Activated CD4-positive, alpha-beta T cell treated with anti-CD3 and anti-CD28 coated beads, Interleukin-2, amount 10 ng/mL, durations not matched to agents 24 days and 14 days (primary cell): ENCODE measurements at regions not wholly inside any gene's neighbourhood (a gene's known extent, or its start where the extent isn't known, plus 50 kb on each side); places are given as distances from the start of the nearest gene placed in this dataset.

Experiments used
- DNase-seq: peaks from one replicate; pipeline ENCODE4 v3.0.0; 2022
- H3K27ac Mint-ChIP-seq: one replicate; pipeline ENCODE4 v1.8.0; 2022; ENCODE audit warnings: mild to moderate bottlenecking, mixed read lengths
- H3K27me3 Mint-ChIP-seq: one replicate; pipeline ENCODE4 v1.8.0; 2022; ENCODE audit warnings: mixed read lengths
- H3K36me3 Mint-ChIP-seq: one replicate; pipeline ENCODE4 v1.8.0; 2022; ENCODE audit warnings: low read depth, mild to moderate bottlenecking, mixed read lengths
- H3K4me1 Mint-ChIP-seq: one replicate; pipeline ENCODE4 v1.8.0; 2021; ENCODE audit warnings: mixed read lengths
- H3K4me3 Mint-ChIP-seq: one replicate; pipeline ENCODE4 v1.8.0; 2022; ENCODE audit warnings: mild to moderate bottlenecking, moderate library complexity, mixed read lengths
- H3K9me3 Mint-ChIP-seq: one replicate; pipeline ENCODE4 v1.8.0; 2021; ENCODE audit warnings: mixed read lengths
- intact Hi-C: fragments of 100-400 bp; cut with micrococcal nuclease; formaldehyde crosslinking; loops from one replicate; pipeline ENCODE4 v1.15.1; 2023

DNA sequence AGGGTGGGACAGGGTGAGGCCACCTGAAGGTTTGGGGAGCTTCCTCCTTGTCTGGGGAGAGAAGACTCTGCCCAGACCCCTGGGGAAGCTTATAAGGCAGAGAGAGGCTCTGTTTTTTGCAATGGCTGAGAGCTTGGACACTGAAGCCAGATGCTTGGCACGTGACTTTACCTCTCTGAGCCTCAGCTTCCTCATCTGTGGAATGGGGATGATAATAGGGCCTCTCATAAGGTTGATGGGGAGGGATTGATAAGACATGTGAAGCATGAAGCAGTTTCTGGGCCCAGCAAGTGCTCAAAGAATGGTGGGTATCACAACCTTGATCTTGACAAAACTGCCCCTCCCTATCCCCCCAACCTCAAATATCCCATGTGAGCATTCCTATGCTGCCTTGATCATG lies 195.4 kb upstream of the LHX5 start:
- intact Hi-C loops: no loop called here
- DNase-seq: no peak
- H3K27me3 Mint-ChIP-seq: peaks cover 19% of the 10 kb centered on the region
- H3K4me1 Mint-ChIP-seq: no peaks in the 10 kb centered on the region
- no peaks in the 10 kb centered on the region for H3K9me3 Mint-ChIP-seq
- H3K36me3 Mint-ChIP-seq: no peaks in the 10 kb centered on the region
- no peak overlapping the region for H3K27ac Mint-ChIP-seq
- no peak overlapping the region for H3K4me3 Mint-ChIP-seq

DNA sequence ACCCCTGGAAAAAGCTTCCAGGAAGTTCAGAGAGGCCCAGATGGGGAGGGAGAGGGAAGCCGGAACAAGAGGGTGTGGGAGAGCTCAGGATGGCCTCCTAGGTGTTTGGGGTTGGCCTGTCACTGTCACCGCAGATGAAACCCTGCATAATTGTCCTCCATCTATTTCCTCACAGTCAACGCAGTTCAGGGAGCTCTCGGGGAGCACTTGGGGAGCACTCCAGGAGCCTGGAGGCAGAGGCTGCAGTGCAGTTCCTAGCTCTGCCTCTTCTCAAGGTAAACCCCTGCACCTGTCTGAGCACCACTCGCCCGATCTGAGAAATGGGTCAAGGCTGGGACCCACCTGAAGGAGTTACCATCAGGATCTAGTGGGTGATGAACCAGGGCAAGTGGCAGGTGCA lies 194.6 kb upstream of the LHX5 start:
- H3K27ac Mint-ChIP-seq: no peak overlapping the region
- no peak overlapping the region for H3K4me3 Mint-ChIP-seq
- intact Hi-C loops: no loop called here
- no peaks in the 10 kb centered on the region for H3K9me3 Mint-ChIP-seq
- peaks cover 16% of the 10 kb centered on the region for H3K27me3 Mint-ChIP-seq
- no peak for DNase-seq
- H3K4me1 Mint-ChIP-seq: no peaks in the 10 kb centered on the region
- H3K36me3 Mint-ChIP-seq: no peaks in the 10 kb centered on the region

DNA sequence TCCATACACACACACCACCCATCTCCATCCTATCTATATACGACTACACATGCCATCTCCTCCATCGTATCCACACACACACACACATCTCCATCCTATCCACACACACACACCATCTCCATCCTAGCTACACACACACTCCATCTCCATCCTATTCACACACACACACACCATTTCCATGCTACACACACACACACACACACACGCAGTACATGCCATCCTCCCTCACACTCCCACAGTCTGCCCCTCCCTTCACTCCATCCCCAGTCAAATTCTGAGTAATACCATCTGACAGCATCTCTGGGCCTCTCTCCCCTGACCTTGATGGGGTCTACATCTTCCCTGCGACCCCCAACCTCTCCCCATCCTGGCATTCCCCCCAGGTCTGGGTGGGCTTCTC lies 193.8 kb upstream of the LHX5 start:
- Mint-ChIP-seq H3K27ac (no peak overlapping the region), H3K27me3 (peaks cover 13% of the 10 kb centered on the region), H3K36me3 (no peaks in the 10 kb centered on the region), H3K9me3 (no peaks in the 10 kb centered on the region), H3K4me1 (no peaks in the 10 kb centered on the region), H3K4me3 (no peak overlapping the region)
- no peak for DNase-seq
- intact Hi-C loops: no loop called here

DNA sequence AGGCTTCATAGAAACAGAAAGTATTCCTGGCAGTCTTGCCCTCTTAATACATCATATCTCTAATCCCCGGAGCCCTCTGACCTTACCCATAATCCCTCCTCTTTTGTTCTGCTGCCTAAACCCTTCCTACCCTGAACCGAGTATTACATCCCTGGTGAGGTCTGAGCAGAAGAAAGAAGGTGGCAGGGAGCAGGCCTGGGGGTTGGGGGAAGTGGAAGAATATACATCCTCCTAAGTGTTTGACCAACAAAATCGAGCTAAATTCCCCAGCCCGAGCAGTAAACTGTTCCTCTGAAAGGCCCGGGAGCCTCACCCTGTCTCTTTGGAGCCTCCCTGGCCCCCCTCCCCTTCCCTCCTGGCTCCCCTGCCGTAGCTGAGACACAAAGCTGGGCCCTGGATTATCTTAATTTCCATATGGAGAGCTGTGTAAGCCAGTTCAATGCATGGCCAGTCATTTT lies 192.6 kb upstream of the LHX5 start:
- intact Hi-C loops: no loop called here
- H3K4me1 Mint-ChIP-seq: no peaks in the 10 kb centered on the region
- H3K4me3 Mint-ChIP-seq: no peak overlapping the region
- H3K27me3 Mint-ChIP-seq: peaks cover 3% of the 10 kb centered on the region
- H3K9me3 Mint-ChIP-seq: no peaks in the 10 kb centered on the region
- DNase-seq: no peak
- no peaks in the 10 kb centered on the region for H3K36me3 Mint-ChIP-seq
- H3K27ac Mint-ChIP-seq: no peak overlapping the region

DNA sequence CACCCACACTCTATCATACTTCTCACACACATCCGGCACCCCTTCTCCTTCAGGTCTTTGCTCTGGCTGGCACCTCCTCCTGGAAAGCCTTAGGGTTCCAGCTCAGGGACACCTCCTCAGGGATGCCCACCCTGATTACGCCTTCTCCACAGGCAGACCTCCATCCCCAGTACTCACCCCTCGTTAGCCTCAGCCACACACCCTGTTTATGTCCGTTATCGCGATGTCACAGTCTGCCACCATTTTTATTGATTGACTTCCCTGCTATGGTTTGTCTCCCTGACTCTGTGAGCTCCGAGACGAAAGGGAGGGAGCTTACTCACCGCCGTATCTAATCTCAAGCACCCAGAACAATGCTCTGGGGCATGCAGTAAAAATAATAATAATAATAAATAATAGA lies 191.7 kb upstream of the LHX5 start:
- intact Hi-C loops: no loop called here
- Mint-ChIP-seq H3K4me1 (no peaks in the 10 kb centered on the region), H3K9me3 (no peaks in the 10 kb centered on the region), H3K27ac (no peak overlapping the region), H3K36me3 (no peaks in the 10 kb centered on the region), H3K4me3 (no peak overlapping the region), H3K27me3 (peaks cover 3% of the 10 kb centered on the region)
- DNase-seq: no peak

DNA sequence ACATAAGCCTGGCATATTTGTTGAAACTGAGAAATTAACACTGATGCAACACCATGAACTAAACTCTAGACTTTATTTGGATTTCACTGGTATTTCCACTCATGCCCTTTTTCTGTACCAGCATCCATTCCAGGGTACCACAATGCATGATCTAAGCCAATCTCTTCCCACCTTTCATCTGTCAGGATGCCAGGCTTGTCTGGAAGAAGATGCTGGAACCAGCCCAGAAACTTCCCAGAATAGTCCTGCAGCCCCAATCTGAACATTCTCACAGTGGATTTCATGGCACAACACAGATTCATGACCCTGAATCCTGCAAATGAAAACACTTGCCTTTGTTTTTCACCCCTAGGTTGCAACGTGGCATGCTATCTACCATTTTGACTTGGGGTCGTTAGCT lies 189.3 kb upstream of the LHX5 start:
- intact Hi-C loops: no loop called here
- no peaks in the 10 kb centered on the region for H3K36me3 Mint-ChIP-seq
- no peak overlapping the region for H3K27ac Mint-ChIP-seq
- H3K4me1 Mint-ChIP-seq: no peaks in the 10 kb centered on the region
- no peak for DNase-seq
- H3K4me3 Mint-ChIP-seq: no peak overlapping the region
- no peaks in the 10 kb centered on the region for H3K9me3 Mint-ChIP-seq
- no peaks in the 10 kb centered on the region for H3K27me3 Mint-ChIP-seq

DNA sequence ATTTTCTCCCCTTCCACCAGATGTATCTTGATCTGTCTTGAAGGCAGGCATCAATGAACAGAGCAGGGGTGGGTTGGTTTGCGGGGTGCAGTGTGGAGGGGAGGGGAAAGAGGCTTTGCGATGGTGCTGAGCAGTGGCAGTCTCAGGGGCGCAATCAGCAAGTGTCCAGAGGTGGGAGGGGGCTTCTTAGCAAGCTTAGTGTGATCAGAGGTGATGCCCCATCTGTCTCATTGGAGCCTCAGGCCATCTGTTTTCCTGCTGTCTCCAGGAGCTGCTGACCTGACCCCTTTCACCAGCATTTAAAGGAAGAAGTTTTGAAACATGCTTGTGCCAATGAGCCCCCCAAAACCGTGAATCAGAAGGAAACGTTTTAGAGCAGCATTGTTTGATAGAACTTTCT lies 187.7 kb upstream of the LHX5 start:
- Mint-ChIP-seq H3K4me1 (no peaks in the 10 kb centered on the region), H3K36me3 (no peaks in the 10 kb centered on the region), H3K27ac (no peak overlapping the region), H3K9me3 (no peaks in the 10 kb centered on the region), H3K4me3 (no peak overlapping the region), H3K27me3 (no peaks in the 10 kb centered on the region)
- DNase-seq: no peak
- intact Hi-C loops: no loop called here

DNA sequence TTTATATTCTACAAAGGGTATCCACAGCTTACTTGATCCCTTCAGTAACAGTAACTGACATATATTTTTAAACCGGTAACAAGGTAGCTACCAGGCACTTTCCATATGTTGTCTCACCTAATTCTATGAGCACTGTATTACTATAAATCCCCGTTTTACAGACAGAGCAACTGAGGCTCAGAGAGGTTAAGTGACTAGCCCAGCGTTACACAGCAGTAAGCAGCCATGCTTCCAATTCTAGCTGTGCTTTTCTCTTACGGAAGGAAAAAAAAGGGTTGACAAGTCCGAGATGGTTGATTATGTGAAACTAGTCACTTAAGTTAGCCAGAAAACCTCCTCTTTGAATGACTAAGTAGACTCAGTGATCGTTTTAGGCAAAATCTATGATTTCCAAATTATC lies 187.3 kb upstream of the LHX5 start:
- no peak for DNase-seq
- Mint-ChIP-seq H3K36me3 (no peaks in the 10 kb centered on the region), H3K4me3 (no peak overlapping the region), H3K4me1 (no peaks in the 10 kb centered on the region), H3K27ac (no peak overlapping the region), H3K9me3 (no peaks in the 10 kb centered on the region), H3K27me3 (no peaks in the 10 kb centered on the region)
- intact Hi-C loops: no loop called here

DNA sequence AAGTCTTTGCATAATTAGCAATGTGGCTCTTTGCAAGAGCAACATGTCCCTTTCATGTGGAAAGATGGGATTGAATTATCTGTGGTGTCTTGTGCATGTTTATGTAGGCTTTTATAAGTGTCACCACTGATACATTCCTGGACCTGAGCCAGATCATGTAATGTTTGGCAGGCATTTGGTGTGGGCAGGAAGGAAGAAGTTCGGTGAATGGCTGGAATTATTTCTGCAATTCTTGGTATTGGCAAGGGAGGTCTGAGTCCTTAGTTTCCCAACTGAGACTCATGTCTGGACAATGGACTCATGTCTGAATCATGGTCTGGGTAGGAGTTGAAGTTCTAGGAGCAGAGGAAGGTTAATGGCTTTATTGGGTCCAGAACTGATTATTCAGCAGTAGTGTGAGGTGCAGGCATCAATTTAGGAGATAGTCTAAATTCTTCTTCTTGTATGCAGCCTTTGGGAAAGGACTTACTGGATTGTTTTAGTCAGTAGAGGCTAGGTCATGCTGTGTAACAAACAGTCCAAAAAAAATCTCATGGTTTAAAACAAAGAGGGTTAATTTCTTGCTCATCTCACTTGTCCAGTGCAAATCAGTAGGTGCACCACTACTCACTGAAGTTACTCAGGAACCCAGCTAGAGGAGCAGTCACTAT lies 186.5 kb upstream of the LHX5 start:
- H3K27ac Mint-ChIP-seq: no peak overlapping the region
- DNase-seq: no peak
- no peaks in the 10 kb centered on the region for H3K36me3 Mint-ChIP-seq
- no peaks in the 10 kb centered on the region for H3K4me1 Mint-ChIP-seq
- no peak overlapping the region for H3K4me3 Mint-ChIP-seq
- peaks cover 4% of the 10 kb centered on the region for H3K9me3 Mint-ChIP-seq
- no peaks in the 10 kb centered on the region for H3K27me3 Mint-ChIP-seq
- intact Hi-C loops: no loop called here

DNA sequence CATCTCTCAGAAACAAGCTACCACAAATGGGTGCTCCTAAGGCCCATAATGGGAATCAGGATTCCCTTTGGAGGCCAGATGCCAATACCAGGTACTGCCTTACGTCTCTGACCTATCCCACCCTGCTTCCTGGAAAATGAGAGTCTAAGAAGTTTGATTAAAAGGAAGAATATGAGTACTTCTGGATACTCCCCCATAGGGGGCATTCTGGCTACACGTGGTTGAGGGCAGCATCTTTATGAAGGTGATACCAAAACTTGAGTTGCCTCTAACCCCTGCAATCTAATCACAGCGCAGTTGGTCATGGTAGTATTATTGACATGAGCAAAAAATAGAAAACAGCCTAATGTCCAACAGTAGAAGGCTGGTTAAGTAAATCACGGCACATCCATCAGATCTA lies 184.2 kb upstream of the LHX5 start:
- Mint-ChIP-seq H3K9me3 (peaks cover 4% of the 10 kb centered on the region), H3K4me3 (no peak overlapping the region), H3K36me3 (no peaks in the 10 kb centered on the region), H3K27ac (no peak overlapping the region), H3K4me1 (no peaks in the 10 kb centered on the region), H3K27me3 (no peaks in the 10 kb centered on the region)
- no peak for DNase-seq
- intact Hi-C loops: no loop called here

DNA sequence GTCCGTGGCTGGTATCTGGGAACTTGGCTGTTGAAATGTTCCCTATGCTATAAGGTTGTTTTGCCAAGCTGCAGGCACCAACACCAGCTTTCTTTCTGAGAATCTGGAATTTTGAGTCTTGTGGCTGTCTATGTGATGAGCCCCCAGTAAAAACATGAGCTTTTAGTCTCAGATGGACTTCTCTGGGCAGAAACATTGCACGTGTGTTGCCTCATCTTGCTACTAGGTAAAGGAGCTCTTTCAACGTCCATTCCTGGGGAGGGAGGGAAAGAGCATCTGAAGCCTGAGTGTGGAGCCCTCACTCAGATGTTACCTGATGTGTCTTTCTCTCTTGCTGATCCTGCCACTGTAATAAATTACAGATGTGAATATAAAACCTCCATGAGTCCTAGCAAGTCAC lies 183.8 kb upstream of the LHX5 start:
- DNase-seq: no peak
- Mint-ChIP-seq H3K27me3 (no peaks in the 10 kb centered on the region), H3K36me3 (no peaks in the 10 kb centered on the region), H3K4me3 (no peak overlapping the region), H3K27ac (no peak overlapping the region), H3K4me1 (no peaks in the 10 kb centered on the region), H3K9me3 (peaks cover 4% of the 10 kb centered on the region)
- intact Hi-C loops: no loop called here

DNA sequence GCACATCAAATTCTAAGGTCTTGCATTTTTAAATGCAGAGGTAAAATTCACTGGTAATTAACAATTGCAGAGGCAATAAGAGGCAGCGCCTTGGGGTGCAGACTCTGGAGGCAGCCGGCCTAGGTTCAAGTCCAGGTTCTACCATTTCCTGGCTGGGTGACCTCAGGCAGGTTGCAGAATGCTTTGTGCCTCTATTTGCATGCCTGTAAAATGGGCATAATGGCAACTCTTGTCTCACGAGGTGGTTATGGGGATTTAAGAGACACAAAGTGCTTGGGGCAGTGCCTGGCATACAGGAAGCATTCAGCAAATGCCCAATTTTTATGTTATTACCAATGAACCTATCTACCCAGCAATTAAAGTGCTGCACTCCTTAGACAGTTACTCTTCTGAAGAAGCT lies 180.0 kb upstream of the LHX5 start:
- intact Hi-C loops: no loop called here
- H3K4me1 Mint-ChIP-seq: no peaks in the 10 kb centered on the region
- peaks cover 4% of the 10 kb centered on the region for H3K9me3 Mint-ChIP-seq
- H3K36me3 Mint-ChIP-seq: no peaks in the 10 kb centered on the region
- no peak overlapping the region for H3K4me3 Mint-ChIP-seq
- no peak overlapping the region for H3K27ac Mint-ChIP-seq
- peaks cover 16% of the 10 kb centered on the region for H3K27me3 Mint-ChIP-seq
- DNase-seq: no peak

DNA sequence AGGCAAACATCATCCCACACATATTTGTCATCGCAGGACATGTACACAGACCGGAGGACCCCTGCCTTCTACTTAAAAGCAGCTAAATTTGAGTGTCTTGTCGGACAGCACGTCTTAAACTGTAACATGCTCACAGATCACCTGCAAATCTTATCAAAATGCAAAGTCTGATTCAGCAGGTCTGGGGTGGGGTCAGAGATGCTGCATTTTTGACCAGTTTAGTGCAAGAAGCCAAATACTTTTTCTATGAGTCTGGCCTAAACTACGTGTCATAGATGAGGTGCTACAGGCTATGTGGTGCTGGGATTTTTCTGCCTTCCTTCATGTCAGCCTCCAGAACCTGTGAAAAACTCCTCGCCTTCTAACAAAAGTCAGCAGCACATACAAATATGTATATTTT lies 178.8 kb upstream of the LHX5 start:
- peaks cover 16% of the 10 kb centered on the region for H3K27me3 Mint-ChIP-seq
- DNase-seq: no peak
- no peak overlapping the region for H3K4me3 Mint-ChIP-seq
- no peak overlapping the region for H3K27ac Mint-ChIP-seq
- H3K4me1 Mint-ChIP-seq: no peaks in the 10 kb centered on the region
- intact Hi-C loops: no loop called here
- H3K36me3 Mint-ChIP-seq: no peaks in the 10 kb centered on the region
- H3K9me3 Mint-ChIP-seq: peaks cover 4% of the 10 kb centered on the region

DNA sequence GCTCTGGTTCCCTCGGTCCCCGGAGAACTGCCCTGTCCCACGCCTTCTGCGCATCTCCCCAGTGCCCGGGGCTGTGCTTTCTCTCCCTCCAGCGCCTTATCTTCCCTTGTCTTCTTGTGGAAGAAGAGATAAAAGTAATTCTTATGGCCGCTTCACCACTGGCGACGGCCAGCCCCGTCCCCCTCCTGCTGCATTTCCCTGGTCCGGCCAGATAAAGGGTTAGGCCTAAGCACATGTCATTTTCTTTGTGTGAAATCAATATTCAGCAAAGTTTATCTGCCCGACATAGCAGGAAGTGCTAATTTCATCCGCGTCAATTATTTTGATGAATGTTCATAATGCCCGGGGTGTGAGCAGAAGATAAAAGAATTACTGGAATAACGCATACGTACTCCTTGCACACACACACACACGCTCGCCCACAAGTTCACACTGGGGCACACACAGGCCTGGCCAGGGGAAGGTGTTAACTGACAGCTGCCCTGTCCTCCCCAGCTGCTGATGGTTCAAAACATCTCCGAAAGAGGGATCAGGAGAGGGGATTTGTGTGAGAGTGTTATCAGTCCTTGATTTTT lies 177.7 kb upstream of the LHX5 start:
- Mint-ChIP-seq H3K27ac (no peak overlapping the region), H3K36me3 (no peaks in the 10 kb centered on the region), H3K9me3 (peaks cover 4% of the 10 kb centered on the region), H3K4me3 (no peak overlapping the region), H3K27me3 (peaks cover 18% of the 10 kb centered on the region), H3K4me1 (no peaks in the 10 kb centered on the region)
- intact Hi-C loops: no loop called here
- no peak for DNase-seq

DNA sequence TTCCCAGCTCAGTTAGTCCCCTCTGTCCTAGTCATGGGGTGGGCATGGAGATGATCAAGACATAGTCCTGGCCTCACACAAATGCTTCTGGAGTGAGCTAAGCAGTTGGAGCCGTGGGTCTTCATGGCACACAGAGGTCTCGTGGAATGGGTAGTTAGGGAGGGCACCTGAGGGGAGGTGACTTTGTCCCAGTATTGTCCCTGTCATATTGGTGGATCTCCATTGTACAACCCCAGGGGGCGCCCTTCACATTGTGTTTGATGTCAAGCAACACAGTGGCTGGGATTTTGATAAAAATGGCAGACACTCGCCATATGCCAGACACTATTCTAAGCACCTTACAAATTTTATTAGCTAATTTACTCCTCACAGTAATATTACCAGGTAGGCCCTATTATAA lies 175.4 kb upstream of the LHX5 start:
- Mint-ChIP-seq H3K36me3 (no peaks in the 10 kb centered on the region), H3K4me3 (no peak overlapping the region), H3K27ac (no peak overlapping the region), H3K27me3 (peaks cover 18% of the 10 kb centered on the region), H3K9me3 (no peaks in the 10 kb centered on the region), H3K4me1 (no peaks in the 10 kb centered on the region)
- intact Hi-C loops: no loop called here
- DNase-seq: no peak
